Left ventricle myocardium inferior (tissue), 1 donor: ENCODE measurements at regions not wholly inside any gene's neighbourhood (a gene's known extent, or its start where the extent isn't known, plus 50 kb on each side); places are given as distances from the start of the nearest gene placed in this dataset.

Experiments used
- DNase-seq: peaks from one replicate; pipeline ENCODE4 v3.0.0-alpha.2; 2020
- H3K27ac ChIP-seq: fragments of 200-600 bp; replicated peaks from 2 replicates; pipeline ENCODE4 v1.8.0; 2021
- H3K27me3 ChIP-seq: fragments of 200-600 bp; 2 replicates; pipeline ENCODE4 v1.8.0; 2021; ENCODE audit warnings: low read depth
- H3K36me3 ChIP-seq: fragments of 200-600 bp; 2 replicates; pipeline ENCODE4 v1.8.0; 2021
- H3K4me1 ChIP-seq: fragments of 200-600 bp; 2 replicates; pipeline ENCODE4 v1.8.0; 2021
- H3K4me3 ChIP-seq: fragments of 200-600 bp; 2 replicates; pipeline ENCODE4 v1.8.0; 2021; ENCODE audit warnings: mild to moderate bottlenecking, moderate library complexity
- H3K9me3 ChIP-seq: fragments of 200-600 bp; replicated peaks from 2 replicates; pipeline ENCODE4 v1.8.0; 2021
- CTCF ChIP-seq: fragments of 200-600 bp; IDR thresholded peaks from 2 replicates; pipeline ENCODE4 v1.8.0; 2021; ENCODE audit warnings: antibody characterized with exemption, mild to moderate bottlenecking, borderline replicate concordance
- intact Hi-C: fragments of 100-400 bp; cut with micrococcal nuclease; formaldehyde crosslinking; loops from one replicate; pipeline ENCODE4 v1.11.0; 2022
- donor health status: DM: no; HTN: yes; CAD: no; lungs with severe emphysema.

- Histone ChIP-seq H3K27ac (no peak overlapping the region), H3K9me3 (no peaks in the 10 kb centered on the region), H3K27me3 (peaks cover 64% of the 10 kb centered on the region), H3K4me3 (no peak overlapping the region), H3K4me1 (no peaks in the 10 kb centered on the region), H3K36me3 (no peaks in the 10 kb centered on the region)
- no peak for DNase-seq
- no peak for TF ChIP-seq CTCF
- intact Hi-C loops, result no loop called here
Observed at GRCh38 chr18:59086522-59086921, 53.2 kb upstream of the SEC11C start.

GRCh38 chr18:59087391-59087790 lies 52.3 kb upstream of the SEC11C start:
- TF ChIP-seq CTCF, result no peak
- Histone ChIP-seq H3K4me3 (no peak overlapping the region), H3K4me1 (no peaks in the 10 kb centered on the region), H3K27me3 (peaks cover 58% of the 10 kb centered on the region), H3K9me3 (no peaks in the 10 kb centered on the region), H3K36me3 (no peaks in the 10 kb centered on the region), H3K27ac (no peak overlapping the region)
- intact Hi-C loops, result no loop called here
- DNase-seq, result no peak
